ENCODE measurements at regions not wholly inside any gene's neighbourhood (a gene's known extent, or its start where the extent isn't known, plus 50 kb on each side); places are given as distances from the start of the nearest gene placed in this dataset.

GRCh38 chr14:37970696-37971095 lies 237.0 kb upstream of the SSTR1 start:
- no peaks in the 10 kb centered on the region for H3K9me3 ChIP-seq (ENCODE audit: low read depth, low read length, poor library complexity, severe bottlenecking)
- TF ChIP-seq EZH2 (IDR thresholded peaks at IDR 0.05; ENCODE audit: borderline replicate concordance, low read depth, low read length, poor library complexity, severe bottlenecking): no peak
- no peak for TF ChIP-seq CTCF (conservative IDR thresholded peaks at IDR 0.05; ENCODE audit: low read depth, low read length)
- intact Hi-C loops (cut with micrococcal nuclease; ENCODE audit: unreplicated experiment): no loop called here
- no peaks in the 10 kb centered on the region for H3K27me3 ChIP-seq (replicated peaks; ENCODE audit: insufficient read depth, low read depth, low read length, poor library complexity)
- H3K36me3 ChIP-seq (ENCODE audit: insufficient read depth, low read length, poor library complexity, severe bottlenecking): no peaks in the 10 kb centered on the region
- no peak for DNase-seq (ENCODE audit: low spot score)
- POLR2A ChIA-PET (ENCODE audit: low non-redundant PET): no interaction called here
- CTCF ChIA-PET: no interaction called here
- H3K4me3 ChIP-seq (ENCODE audit: low read depth, low read length, poor library complexity, severe bottlenecking): no peak overlapping the region
- no TSS peak for BruUV-seq (replicated peaks)
- H3K27ac ChIP-seq (ENCODE audit: low read depth, low read length, poor library complexity, severe bottlenecking): no peak overlapping the region
- peaks cover 7% of the 10 kb centered on the region for H3K4me1 ChIP-seq (ENCODE audit: insufficient read depth, low read length, poor library complexity, severe bottlenecking)

- Histone ChIP-seq H3K36me3 (ENCODE audit: insufficient read depth, low read length, poor library complexity, severe bottlenecking) (no peaks in the 10 kb centered on the region), H3K27me3 (replicated peaks; ENCODE audit: insufficient read depth, low read depth, low read length, poor library complexity) (no peaks in the 10 kb centered on the region), H3K4me3 (ENCODE audit: low read depth, low read length, poor library complexity, severe bottlenecking) (no peak overlapping the region), H3K9me3 (ENCODE audit: low read depth, low read length, poor library complexity, severe bottlenecking) (no peaks in the 10 kb centered on the region), H3K27ac (ENCODE audit: low read depth, low read length, poor library complexity, severe bottlenecking) (no peak overlapping the region), H3K4me1 (ENCODE audit: insufficient read depth, low read length, poor library complexity, severe bottlenecking) (peaks cover 7% of the 10 kb centered on the region)
- POLR2A ChIA-PET (ENCODE audit: low non-redundant PET): no interaction called here
- CTCF ChIA-PET: no interaction called here
- TF ChIP-seq CTCF (conservative IDR thresholded peaks at IDR 0.05; ENCODE audit: low read depth, low read length) (no peak), EZH2 (IDR thresholded peaks at IDR 0.05; ENCODE audit: borderline replicate concordance, low read depth, low read length, poor library complexity, severe bottlenecking) (no peak)
- DNase-seq (ENCODE audit: low spot score): no peak
- intact Hi-C loops (cut with micrococcal nuclease; ENCODE audit: unreplicated experiment): no loop called here
- no TSS peak for BruUV-seq (replicated peaks)
Observed at GRCh38 chr14:37972941-37973887, 234.5 kb upstream of the SSTR1 start.

GRCh38 chr14:37974421-37974820 lies 233.3 kb upstream of the SSTR1 start:
- TF ChIP-seq EZH2 (IDR thresholded peaks at IDR 0.05; ENCODE audit: borderline replicate concordance, low read depth, low read length, poor library complexity, severe bottlenecking): no peak
- TF ChIP-seq CTCF (conservative IDR thresholded peaks at IDR 0.05; ENCODE audit: low read depth, low read length): no peak
- no peaks in the 10 kb centered on the region for H3K36me3 ChIP-seq (ENCODE audit: insufficient read depth, low read length, poor library complexity, severe bottlenecking)
- intact Hi-C loops (cut with micrococcal nuclease; ENCODE audit: unreplicated experiment): no loop called here
- no peaks in the 10 kb centered on the region for H3K9me3 ChIP-seq (ENCODE audit: low read depth, low read length, poor library complexity, severe bottlenecking)
- no peak overlapping the region for H3K27ac ChIP-seq (ENCODE audit: low read depth, low read length, poor library complexity, severe bottlenecking)
- peaks cover 7% of the 10 kb centered on the region for H3K4me1 ChIP-seq (ENCODE audit: insufficient read depth, low read length, poor library complexity, severe bottlenecking)
- no peaks in the 10 kb centered on the region for H3K27me3 ChIP-seq (replicated peaks; ENCODE audit: insufficient read depth, low read depth, low read length, poor library complexity)
- POLR2A ChIA-PET (ENCODE audit: low non-redundant PET): no interaction called here
- CTCF ChIA-PET: no interaction called here
- BruUV-seq (replicated peaks): no TSS peak
- H3K4me3 ChIP-seq (ENCODE audit: low read depth, low read length, poor library complexity, severe bottlenecking): no peak overlapping the region
- no peak for DNase-seq (ENCODE audit: low spot score)
